ENCODE measurements at regions not wholly inside any gene's neighbourhood (a gene's known extent, or its start where the extent isn't known, plus 50 kb on each side); places are given as distances from the start of the nearest gene placed in this dataset.

DNA sequence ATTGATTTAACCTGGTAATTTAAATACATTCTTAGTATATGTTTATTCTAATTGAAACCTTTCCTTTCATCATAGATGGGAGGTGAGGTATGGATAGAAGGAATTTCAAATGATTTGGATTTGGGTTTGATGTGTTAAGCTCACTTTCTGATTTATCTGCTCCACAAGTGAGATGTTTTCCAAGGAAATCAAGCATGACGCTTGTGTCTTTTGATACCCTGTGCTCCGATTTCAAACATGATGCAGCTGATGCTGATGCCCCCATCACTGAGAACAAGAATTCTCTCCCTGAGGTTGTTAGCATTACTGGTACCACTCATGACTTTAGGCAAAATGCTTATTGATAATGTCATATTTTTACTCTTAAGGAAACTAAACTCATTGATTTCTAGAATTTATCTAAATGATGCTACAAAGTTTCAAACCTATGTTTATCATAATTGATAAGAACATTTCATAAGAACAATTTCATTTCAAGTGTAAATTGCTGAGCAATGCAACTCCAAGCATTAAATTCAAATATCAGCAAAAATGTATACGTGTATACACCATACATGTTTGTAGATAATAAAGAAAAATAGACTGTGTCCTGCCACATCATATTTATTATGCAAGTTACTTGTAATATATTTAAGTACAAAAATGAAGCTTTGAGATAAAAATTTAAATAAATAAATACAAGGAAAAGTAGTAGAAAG is 75.5 kb upstream of the LRIG3 start:
- intact Hi-C loops (cut with micrococcal nuclease; ENCODE audit: unreplicated experiment): no loop called here
- BruUV-seq (replicated peaks): no TSS peak
- Histone ChIP-seq H3K9me3 (ENCODE audit: insufficient read depth, low read depth) (no peaks in the 10 kb centered on the region), H3K36me3 (ENCODE audit: low read depth) (no peaks in the 10 kb centered on the region), H3K9me2 (ENCODE audit: insufficient read depth) (0 out of 2 replicates have a peak, but pooled peaks cover 4% of the 10 kb centered on the region), H3K4me1 (replicated peaks; ENCODE audit: insufficient read depth) (no peaks in the 10 kb centered on the region), H4K20me1 (ENCODE audit: insufficient read depth) (no peaks in the 10 kb centered on the region), H3K27me3 (ENCODE audit: insufficient read depth, low read depth) (no peaks in the 10 kb centered on the region), H3K27ac (no peak overlapping the region), H3K4me2 (no peak overlapping the region), H3K79me2 (ENCODE audit: low read depth) (no peaks in the 10 kb centered on the region), H2AFZ (no peak overlapping the region), H3K4me3 (no peak overlapping the region), H3F3A (ENCODE audit: insufficient read depth, low read depth) (no peaks in the 10 kb centered on the region)
- CTCF ChIA-PET: no interaction called here
- POLR2A ChIA-PET (ENCODE audit: unreplicated experiment): no interaction called here
- TF ChIP-seq, protein P1, sequence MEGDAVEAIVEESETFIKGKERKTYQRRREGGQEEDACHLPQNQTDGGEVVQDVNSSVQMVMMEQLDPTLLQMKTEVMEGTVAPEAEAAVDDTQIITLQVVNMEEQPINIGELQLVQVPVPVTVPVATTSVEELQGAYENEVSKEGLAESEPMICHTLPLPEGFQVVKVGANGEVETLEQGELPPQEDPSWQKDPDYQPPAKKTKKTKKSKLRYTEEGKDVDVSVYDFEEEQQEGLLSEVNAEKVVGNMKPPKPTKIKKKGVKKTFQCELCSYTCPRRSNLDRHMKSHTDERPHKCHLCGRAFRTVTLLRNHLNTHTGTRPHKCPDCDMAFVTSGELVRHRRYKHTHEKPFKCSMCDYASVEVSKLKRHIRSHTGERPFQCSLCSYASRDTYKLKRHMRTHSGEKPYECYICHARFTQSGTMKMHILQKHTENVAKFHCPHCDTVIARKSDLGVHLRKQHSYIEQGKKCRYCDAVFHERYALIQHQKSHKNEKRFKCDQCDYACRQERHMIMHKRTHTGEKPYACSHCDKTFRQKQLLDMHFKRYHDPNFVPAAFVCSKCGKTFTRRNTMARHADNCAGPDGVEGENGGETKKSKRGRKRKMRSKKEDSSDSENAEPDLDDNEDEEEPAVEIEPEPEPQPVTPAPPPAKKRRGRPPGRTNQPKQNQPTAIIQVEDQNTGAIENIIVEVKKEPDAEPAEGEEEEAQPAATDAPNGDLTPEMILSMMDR (conservative IDR thresholded peaks at IDR 0.05): no peak
- no peak for TF ChIP-seq EZH2 (IDR thresholded peaks at IDR 0.05; ENCODE audit: low read depth)
- DNase-seq: no peak

DNA sequence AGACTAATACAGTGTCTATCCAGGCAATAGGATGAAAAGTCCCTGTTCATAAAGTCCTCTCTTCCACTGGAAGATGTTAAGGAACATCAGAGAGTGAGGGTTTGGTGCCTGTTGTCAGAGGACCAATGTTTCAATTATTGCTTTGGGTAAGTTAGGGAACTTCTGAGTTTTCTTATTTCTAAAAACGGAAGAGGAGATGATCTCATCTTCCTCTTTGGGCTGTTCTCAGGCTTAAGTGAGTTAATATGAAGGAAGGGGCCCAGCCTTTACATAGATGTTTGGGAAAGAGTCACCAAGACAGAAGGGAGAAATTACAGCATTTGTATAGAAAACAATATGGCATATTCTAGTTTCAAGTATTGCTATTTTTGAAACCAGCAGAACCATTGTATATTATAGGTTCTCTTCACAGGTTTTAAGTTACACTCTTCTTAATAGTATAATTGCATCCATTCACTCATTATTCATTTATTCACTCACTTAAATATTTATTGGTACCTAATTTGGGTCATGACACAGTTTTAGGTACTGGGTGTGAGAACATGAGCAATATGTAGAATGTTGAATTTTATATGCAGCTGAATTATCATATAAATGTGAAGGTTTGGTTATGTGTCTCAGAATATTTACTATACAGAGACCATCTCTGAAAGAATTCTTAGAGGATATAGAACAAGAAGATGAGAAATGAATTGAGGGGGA is 68.5 kb upstream of the LRIG3 start:
- no peak overlapping the region for H3K27ac ChIP-seq
- H3K4me1 ChIP-seq (replicated peaks; ENCODE audit: insufficient read depth): no peaks in the 10 kb centered on the region
- H3K9me2 ChIP-seq (ENCODE audit: insufficient read depth): no peaks in the 10 kb centered on the region
- H3F3A ChIP-seq (ENCODE audit: insufficient read depth, low read depth): no peaks in the 10 kb centered on the region
- intact Hi-C loops (cut with micrococcal nuclease; ENCODE audit: unreplicated experiment): no loop called here
- BruUV-seq (replicated peaks): no TSS peak
- no peaks in the 10 kb centered on the region for H3K27me3 ChIP-seq (ENCODE audit: insufficient read depth, low read depth)
- no peak overlapping the region for H3K4me2 ChIP-seq
- H2AFZ ChIP-seq: no peak overlapping the region
- ChIA-PET CTCF (no interaction called here), POLR2A (ENCODE audit: unreplicated experiment) (no interaction called here)
- H3K36me3 ChIP-seq (ENCODE audit: low read depth): no peaks in the 10 kb centered on the region
- no peak for DNase-seq
- H3K4me3 ChIP-seq: no peak overlapping the region
- H4K20me1 ChIP-seq (ENCODE audit: insufficient read depth): no peaks in the 10 kb centered on the region
- no peaks in the 10 kb centered on the region for H3K79me2 ChIP-seq (ENCODE audit: low read depth)
- peaks cover 10% of the 10 kb centered on the region for H3K9me3 ChIP-seq (ENCODE audit: insufficient read depth, low read depth)
- no peak for TF ChIP-seq EZH2 (IDR thresholded peaks at IDR 0.05; ENCODE audit: low read depth)
- TF ChIP-seq, protein P1 (conservative IDR thresholded peaks at IDR 0.05): no peak

DNA sequence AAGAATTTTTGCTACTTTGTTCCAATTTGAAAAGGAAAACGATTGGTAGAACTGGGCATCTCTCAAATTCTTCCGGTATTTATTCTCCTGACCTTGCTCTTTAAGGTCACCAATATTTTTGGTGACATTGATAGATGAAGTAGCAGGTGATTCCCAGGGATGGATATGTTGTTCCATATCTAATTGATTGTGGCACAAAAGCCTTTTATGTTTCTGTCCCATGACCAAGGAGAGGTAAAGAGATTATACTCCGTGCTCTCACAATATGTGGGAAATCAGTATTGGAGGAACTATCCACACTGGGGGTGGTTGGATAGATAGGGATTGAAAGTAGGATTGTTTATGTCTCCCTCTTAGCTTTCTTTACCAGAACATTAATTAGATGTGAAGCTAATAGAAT is 61.7 kb upstream of the LRIG3 start:
- H3K9me3 ChIP-seq (ENCODE audit: insufficient read depth, low read depth): 0 out of 2 replicates have a peak, but pooled peaks cover 3% of the 10 kb centered on the region
- no peaks in the 10 kb centered on the region for H3K9me2 ChIP-seq (ENCODE audit: insufficient read depth)
- no peaks in the 10 kb centered on the region for H3F3A ChIP-seq (ENCODE audit: insufficient read depth, low read depth)
- no peak overlapping the region for H2AFZ ChIP-seq
- intact Hi-C loops (cut with micrococcal nuclease; ENCODE audit: unreplicated experiment): no loop called here
- DNase-seq: no peak
- TF ChIP-seq EZH2 (IDR thresholded peaks at IDR 0.05; ENCODE audit: low read depth): no peak
- TF ChIP-seq, protein P1 (conservative IDR thresholded peaks at IDR 0.05): no peak
- H3K36me3 ChIP-seq (ENCODE audit: low read depth): no peaks in the 10 kb centered on the region
- H4K20me1 ChIP-seq (ENCODE audit: insufficient read depth): no peaks in the 10 kb centered on the region
- ChIA-PET POLR2A (ENCODE audit: unreplicated experiment) (no interaction called here), CTCF (no interaction called here)
- no peaks in the 10 kb centered on the region for H3K4me1 ChIP-seq (replicated peaks; ENCODE audit: insufficient read depth)
- no peak overlapping the region for H3K4me3 ChIP-seq
- H3K4me2 ChIP-seq: no peak overlapping the region
- no peaks in the 10 kb centered on the region for H3K79me2 ChIP-seq (ENCODE audit: low read depth)
- no peak overlapping the region for H3K27ac ChIP-seq
- no peaks in the 10 kb centered on the region for H3K27me3 ChIP-seq (ENCODE audit: insufficient read depth, low read depth)
- BruUV-seq (replicated peaks): no TSS peak
